SK-N-SH (cell line): ENCODE measurements at regions not wholly inside any gene's neighbourhood (a gene's known extent, or its start where the extent isn't known, plus 50 kb on each side); places are given as distances from the start of the nearest gene placed in this dataset.

Experiments used
- CTCF ChIA-PET: fragments of 300-600, 350-600 bp; formaldehyde crosslinking; extraction: SDS; loops from one replicate; lab custom pipeline; 2021; lab: Yijun Ruan, JAX
- POLR2A ChIA-PET: fragments of 350-600 bp; sonication (Branson Sonifier 250); formaldehyde crosslinking; extraction: SDS; loops from one replicate; lab custom pipeline; 2020; ENCODE audit warnings: antibody characterized with exemption, inconsistent platforms; lab: Yijun Ruan, JAX
- DNase-seq: peaks from one replicate; pipeline ENCODE4 v3.0.0; 2012
- H2AFZ ChIP-seq: fragments of 200-600 bp; sonication (generic); 2 replicates; pipeline ENCODE4 v1.8.1; 2016; ENCODE audit warnings: antibody characterized with exemption, mild to moderate bottlenecking, low read depth
- H3F3A ChIP-seq: fragments of 200-600 bp; sonication (generic); replicated peaks from 2 replicates; pipeline ENCODE3; 2016; ENCODE audit warnings: antibody characterized with exemption, mild to moderate bottlenecking; ENCODE audit not compliant: insufficient read depth
- H3K27ac ChIP-seq, 2 experiments: fragments of 200-500 bp in 1 of 2; fragments of 200-600 bp in 1 of 2; sonication (Bioruptor generic) in 1 of 2; sonication (generic), shearing (Covaris generic) in 1 of 2; 2 replicates each; pipeline versions ENCODE4 v1.5.1 to v1.6.1; 2014 to 2016; ENCODE audit warnings: low read depth in 2 of 2, inconsistent platforms in 1 of 2, low read length in 1 of 2, mild to moderate bottlenecking in 1 of 2, mixed read lengths in 1 of 2
- H3K27me3 ChIP-seq: fragments of 200-600 bp; sonication (generic), shearing (Covaris generic); 2 replicates; pipeline ENCODE4 v1.6.1; 2016; ENCODE audit warnings: mixed run types; ENCODE audit not compliant: insufficient read depth
- H3K36me3 ChIP-seq, 2 experiments: fragments of 200-500 bp in 1 of 2; fragments of 200-600 bp in 1 of 2; sonication (Bioruptor generic) in 1 of 2; sonication (generic) in 1 of 2; replicated peaks in 1 of 2; 2 replicates each; pipeline versions ENCODE3 to v1.5.1; 2014 to 2016; ENCODE audit warnings: low read length in 1 of 2, mild to moderate bottlenecking in 1 of 2; ENCODE audit not compliant: insufficient read depth in 2 of 2, control insufficient read depth in 1 of 2
- H3K4me1 ChIP-seq, 2 experiments: fragments of 200-500 bp in 1 of 2; fragments of 200-600 bp in 1 of 2; sonication (Bioruptor generic) in 1 of 2; sonication (generic), shearing (Covaris generic) in 1 of 2; 2 replicates each; pipeline versions ENCODE4 v1.5.1 to v1.6.1; 2014 to 2016; ENCODE audit warnings: low read depth in 1 of 2, low read length in 1 of 2, mixed run types in 1 of 2; ENCODE audit not compliant: insufficient read depth in 2 of 2, control insufficient read depth in 1 of 2
- H3K4me2 ChIP-seq: fragments of 200-600 bp; sonication (generic), shearing (Covaris generic); 2 replicates; pipeline ENCODE4 v1.6.1; 2017; ENCODE audit warnings: mixed run types
- H3K4me3 ChIP-seq, 2 experiments: fragments of 200-500 bp in 1 of 2; fragments of 200-600 bp in 1 of 2; sonication (Bioruptor generic) in 1 of 2; sonication (generic), shearing (Covaris generic) in 1 of 2; 2 replicates each; pipeline versions ENCODE4 v1.5.1 to v1.8.1; 2014 to 2016; ENCODE audit warnings: low read depth in 2 of 2, inconsistent platforms in 1 of 2, low read length in 1 of 2, mild to moderate bottlenecking in 1 of 2, mixed read lengths in 1 of 2, moderate library complexity in 1 of 2
- H3K79me2 ChIP-seq: fragments of 200-600 bp; sonication (generic); 2 replicates; pipeline ENCODE4 v1.8.1; 2017; ENCODE audit warnings: mild to moderate bottlenecking; ENCODE audit not compliant: insufficient read depth
- H3K9ac ChIP-seq: fragments of 200-600 bp; sonication (generic); 2 replicates; pipeline ENCODE4 v1.6.1; 2017; ENCODE audit warnings: mixed run types
- H3K9me2 ChIP-seq: fragments of 200-600 bp; sonication (generic); 2 replicates; pipeline ENCODE4 v1.6.1; 2017; ENCODE audit warnings: mixed run types
- H3K9me3 ChIP-seq: fragments of 200-600 bp; sonication (generic); 2 replicates; pipeline ENCODE4 v1.6.1; 2017; ENCODE audit warnings: mixed run types, mild to moderate bottlenecking, moderate library complexity
- H4K20me1 ChIP-seq: fragments of 200-600 bp; sonication (generic); 2 replicates; pipeline ENCODE4 v1.6.1; 2017; ENCODE audit warnings: mild to moderate bottlenecking, mixed run types; ENCODE audit not compliant: insufficient read depth
- EP300 ChIP-seq, 2 experiments: IDR thresholded peaks; 2 replicates each; pipeline versions ENCODE4 v1.4.0 to v1.6.1; 2012; ENCODE audit warnings: borderline replicate concordance in 1 of 2, low read depth in 1 of 2, low read length in 1 of 2
- GABPA ChIP-seq: IDR thresholded peaks from 2 replicates; pipeline ENCODE4 v1.4.0; 2012; ENCODE audit warnings: low read depth, mild to moderate bottlenecking
- JUND ChIP-seq: IDR thresholded peaks from 2 replicates; pipeline ENCODE4 v1.4.0; 2012
- MEF2A ChIP-seq: IDR thresholded peaks from 2 replicates; pipeline ENCODE4 v1.4.0; 2012; ENCODE audit warnings: low read depth, borderline replicate concordance
- MXI1 ChIP-seq: IDR thresholded peaks from 2 replicates; pipeline ENCODE4 v1.6.1; 2012; ENCODE audit warnings: mild to moderate bottlenecking, low read depth, low read length, improper control_type of control experiment
- RCOR1 ChIP-seq: fragments of 150-350 bp; IDR thresholded peaks from 2 replicates; pipeline ENCODE4 v1.6.1; 2017; ENCODE audit warnings: antibody characterized with exemption, low read length
- RXRA ChIP-seq: IDR thresholded peaks from 2 replicates; pipeline ENCODE4 v1.4.0; 2012; ENCODE audit warnings: low read depth, mild to moderate bottlenecking, borderline replicate concordance
- TAF1 ChIP-seq: IDR thresholded peaks from 2 replicates; pipeline ENCODE4 v1.6.1; 2012; ENCODE audit warnings: low read depth, mild to moderate bottlenecking, low read length, moderate library complexity, borderline replicate concordance
- TCF12 ChIP-seq: IDR thresholded peaks from 2 replicates; pipeline ENCODE4 v1.4.0; 2012
- TEAD4 ChIP-seq: IDR thresholded peaks from 2 replicates; pipeline ENCODE4 v1.4.0; 2012; ENCODE audit warnings: mild to moderate bottlenecking, borderline replicate concordance; ENCODE audit not compliant: insufficient read depth
- WGBS: methylation state at CpG from one replicate; pipeline ENCODE4 v1.1.6; 2017; ENCODE audit warnings: low lambda C conversion rate; 5-methylcytosine and 5-hydroxymethylcytosine counted together
- TF ChIP-seq, protein P1 (sequence below): fragments of 200-600 bp; sonication (generic); IDR thresholded peaks from 2 replicates; pipeline ENCODE4 v1.6.1; 2017; ENCODE audit warnings: antibody characterized with exemption, mild to moderate bottlenecking, moderate library complexity
- TF ChIP-seq, protein P2 (sequence below): fragments of 150-350 bp; IDR thresholded peaks from 2 replicates; pipeline ENCODE4 v1.6.1; 2017; ENCODE audit warnings: antibody characterized with exemption, low read length, low read depth, borderline replicate concordance

DNA sequence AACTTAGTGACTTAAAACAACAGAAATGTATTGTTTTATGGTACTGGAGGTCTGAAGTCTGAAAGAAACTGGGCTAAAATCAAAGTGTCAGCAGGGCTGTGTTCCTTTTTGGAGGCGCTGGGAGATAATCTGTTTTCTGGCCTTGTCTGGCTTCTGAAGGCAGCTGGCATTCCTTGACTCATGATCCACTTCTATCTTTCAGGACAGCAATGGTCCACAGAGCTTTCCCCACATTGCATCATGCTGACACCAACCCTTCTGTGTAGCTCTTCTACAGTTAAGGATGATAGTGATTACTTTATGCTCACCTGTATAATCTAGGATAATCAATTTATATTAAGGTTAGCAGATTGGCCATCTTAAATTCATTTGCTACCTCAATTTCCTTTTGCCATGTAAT lies 392.1 kb downstream of the TDRD15 start:
- DNase-seq = no peak
- H3K4me2 ChIP-seq = no peak overlapping the region
- CTCF ChIA-PET = interaction anchor here (1.0 kb wide), 1 partner anchor 27 kb away, joined by 3 read pairs; no protein-coding TSS in a partner anchor
- H3K9ac ChIP-seq = no peak overlapping the region
- peaks cover 4% of the 10 kb centered on the region; the same call in 1 of the 2 replicates for H3K9me3 ChIP-seq
- no peaks in the 10 kb centered on the region for H3K79me2 ChIP-seq
- no peaks in the 10 kb centered on the region for H3K36me3 ChIP-seq
- WGBS = 20% methylated on average over 1 of the region's 1 CpG
- POLR2A ChIA-PET = no interaction called here
- H3K9me2 ChIP-seq = no peaks in the 10 kb centered on the region
- no peak overlapping the region for H3K4me3 ChIP-seq
- no peaks in the 10 kb centered on the region for H3K4me1 ChIP-seq
- no peak overlapping the region for H2AFZ ChIP-seq
- H3F3A ChIP-seq = no peaks in the 10 kb centered on the region
- no peak overlapping the region for H3K27ac ChIP-seq
- no peaks in the 10 kb centered on the region for H3K27me3 ChIP-seq
- TF ChIP-seq TEAD4 (no peak), MEF2A (no peak), EP300 (IDR thresholded peaks at IDR 0.05; ENCODE audit: borderline replicate concordance in 1 of 2, low read depth in 1 of 2, low read length in 1 of 2) (no peak), TCF12 (no peak), TAF1 (no peak)
- H4K20me1 ChIP-seq = no peaks in the 10 kb centered on the region

DNA sequence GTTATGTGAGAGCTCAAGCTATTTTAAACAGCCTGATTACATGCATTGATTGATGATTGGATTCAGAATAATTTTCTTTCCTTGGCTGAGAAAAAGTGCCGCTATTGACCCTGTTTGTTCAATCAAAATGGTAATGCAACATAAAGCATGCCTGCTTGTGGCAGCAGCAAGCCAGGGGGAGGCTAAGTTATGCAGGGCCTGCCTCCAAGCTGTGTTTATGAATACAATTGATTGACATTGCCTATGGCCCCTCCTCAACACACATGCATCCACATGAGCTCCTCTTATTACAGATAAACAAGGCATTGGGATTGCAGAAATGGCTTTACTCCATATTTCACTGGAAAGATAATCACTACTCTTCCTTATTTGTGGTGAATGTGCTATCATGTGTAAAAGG lies 395.6 kb downstream of the TDRD15 start:
- H3F3A ChIP-seq = no peaks in the 10 kb centered on the region
- POLR2A ChIA-PET = no interaction called here
- TF ChIP-seq, protein P1, sequence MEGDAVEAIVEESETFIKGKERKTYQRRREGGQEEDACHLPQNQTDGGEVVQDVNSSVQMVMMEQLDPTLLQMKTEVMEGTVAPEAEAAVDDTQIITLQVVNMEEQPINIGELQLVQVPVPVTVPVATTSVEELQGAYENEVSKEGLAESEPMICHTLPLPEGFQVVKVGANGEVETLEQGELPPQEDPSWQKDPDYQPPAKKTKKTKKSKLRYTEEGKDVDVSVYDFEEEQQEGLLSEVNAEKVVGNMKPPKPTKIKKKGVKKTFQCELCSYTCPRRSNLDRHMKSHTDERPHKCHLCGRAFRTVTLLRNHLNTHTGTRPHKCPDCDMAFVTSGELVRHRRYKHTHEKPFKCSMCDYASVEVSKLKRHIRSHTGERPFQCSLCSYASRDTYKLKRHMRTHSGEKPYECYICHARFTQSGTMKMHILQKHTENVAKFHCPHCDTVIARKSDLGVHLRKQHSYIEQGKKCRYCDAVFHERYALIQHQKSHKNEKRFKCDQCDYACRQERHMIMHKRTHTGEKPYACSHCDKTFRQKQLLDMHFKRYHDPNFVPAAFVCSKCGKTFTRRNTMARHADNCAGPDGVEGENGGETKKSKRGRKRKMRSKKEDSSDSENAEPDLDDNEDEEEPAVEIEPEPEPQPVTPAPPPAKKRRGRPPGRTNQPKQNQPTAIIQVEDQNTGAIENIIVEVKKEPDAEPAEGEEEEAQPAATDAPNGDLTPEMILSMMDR = no peak
- TF ChIP-seq RCOR1 = no peak
- no peak for TF ChIP-seq EP300 (IDR thresholded peaks at IDR 0.05; ENCODE audit: borderline replicate concordance in 1 of 2, low read depth in 1 of 2, low read length in 1 of 2)
- TF ChIP-seq MEF2A = no peak
- TF ChIP-seq, protein P2, sequence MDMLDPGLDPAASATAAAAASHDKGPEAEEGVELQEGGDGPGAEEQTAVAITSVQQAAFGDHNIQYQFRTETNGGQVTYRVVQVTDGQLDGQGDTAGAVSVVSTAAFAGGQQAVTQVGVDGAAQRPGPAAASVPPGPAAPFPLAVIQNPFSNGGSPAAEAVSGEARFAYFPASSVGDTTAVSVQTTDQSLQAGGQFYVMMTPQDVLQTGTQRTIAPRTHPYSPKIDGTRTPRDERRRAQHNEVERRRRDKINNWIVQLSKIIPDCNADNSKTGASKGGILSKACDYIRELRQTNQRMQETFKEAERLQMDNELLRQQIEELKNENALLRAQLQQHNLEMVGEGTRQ = no peak
- no peak for TF ChIP-seq GABPA
- no peak for TF ChIP-seq MXI1
- no peak for TF ChIP-seq RXRA
- no peak for TF ChIP-seq JUND
- H2AFZ ChIP-seq = no peak overlapping the region
- no peak overlapping the region for H3K4me2 ChIP-seq
- peaks cover 4% of the 10 kb centered on the region; the same call in 1 of the 2 replicates for H3K9me3 ChIP-seq
- H3K4me1 ChIP-seq = no peaks in the 10 kb centered on the region
- H3K9ac ChIP-seq = no peak overlapping the region
- no peak for DNase-seq
- H3K9me2 ChIP-seq = no peaks in the 10 kb centered on the region
- WGBS = 28% methylated on average over 1 of the region's 1 CpG
- CTCF ChIA-PET = no interaction called here
- no peak overlapping the region for H3K27ac ChIP-seq
- no peaks in the 10 kb centered on the region for H3K27me3 ChIP-seq
- no peaks in the 10 kb centered on the region for H4K20me1 ChIP-seq
- H3K36me3 ChIP-seq = no peaks in the 10 kb centered on the region
- no peak overlapping the region for H3K4me3 ChIP-seq
- H3K79me2 ChIP-seq = no peaks in the 10 kb centered on the region
